ENCODE measurements at regions not wholly inside any gene's neighbourhood (a gene's known extent, or its start where the extent isn't known, plus 50 kb on each side); places are given as distances from the start of the nearest gene placed in this dataset.

DNA sequence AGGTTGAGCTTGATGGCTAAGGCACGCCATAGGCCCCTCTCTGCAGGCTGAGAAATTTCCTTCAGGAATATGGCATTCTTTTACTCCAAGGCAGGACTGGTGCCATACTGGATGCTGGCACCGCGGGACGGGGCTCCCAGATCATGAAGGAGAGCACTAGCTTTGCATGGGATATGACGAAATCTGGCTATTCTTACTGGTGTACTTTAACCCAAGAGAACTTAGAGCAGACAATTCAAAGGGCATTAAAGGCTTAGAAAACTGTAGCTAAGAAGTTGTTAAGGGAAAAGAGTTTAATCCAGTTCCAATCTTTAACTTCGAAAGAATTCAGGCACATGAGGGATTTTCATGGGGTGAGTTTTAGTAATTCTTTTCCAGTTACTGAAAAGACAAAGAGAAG lies 204.4 kb upstream of the ESRRG start:
- no peak for DNase-seq (ENCODE audit: low read depth in 1 of 2, low spot score in 1 of 2)
- Histone ChIP-seq H3K9me3 (no peaks in the 10 kb centered on the region), H3K4me1 (no peaks in the 10 kb centered on the region), H3K4me3 (no peak overlapping the region), H3K4me2 (no peak overlapping the region), H3K27ac (no peak overlapping the region)
- no peak for ATAC-seq
- CTCF ChIA-PET: no interaction called here
- TF ChIP-seq TFCP2L1 (CRISPR knock-in tag; IDR thresholded peaks at IDR 0.05) (no peak), MYC (IDR thresholded peaks at IDR 0.05; ENCODE audit: borderline replicate concordance, low read length) (no peak), CBX2 (IDR thresholded peaks at IDR 0.05; ENCODE audit: borderline replicate concordance, low read depth) (no peak), CBX8 (IDR thresholded peaks at IDR 0.05) (no peak), MAZ (IDR thresholded peaks at IDR 0.05; ENCODE audit: borderline replicate concordance, low read depth, low read length) (no peak), FOSL2 (IDR thresholded peaks at IDR 0.05) (no peak), FOSL2 (CRISPR knock-in tag; IDR thresholded peaks at IDR 0.05) (no peak), RCOR1 (IDR thresholded peaks at IDR 0.05; ENCODE audit: low read depth, low read length) (no peak), KDM1A (IDR thresholded peaks at IDR 0.05; ENCODE audit: low read depth) (no peak), RARB (CRISPR knock-in tag; IDR thresholded peaks at IDR 0.05) (no peak), RNF2 (IDR thresholded peaks at IDR 0.05; ENCODE audit: borderline replicate concordance, low read depth) (no peak), GATA3 (IDR thresholded peaks at IDR 0.05; ENCODE audit: borderline replicate concordance) (no peak), CHD4 (IDR thresholded peaks at IDR 0.05; ENCODE audit: borderline replicate concordance) (no peak), EP300 (IDR thresholded peaks at IDR 0.05) (no peak), ZSCAN20 (CRISPR knock-in tag; IDR thresholded peaks at IDR 0.05) (no peak), JUNB (IDR thresholded peaks at IDR 0.05) (no peak)
- TF ChIP-seq, protein P1, sequence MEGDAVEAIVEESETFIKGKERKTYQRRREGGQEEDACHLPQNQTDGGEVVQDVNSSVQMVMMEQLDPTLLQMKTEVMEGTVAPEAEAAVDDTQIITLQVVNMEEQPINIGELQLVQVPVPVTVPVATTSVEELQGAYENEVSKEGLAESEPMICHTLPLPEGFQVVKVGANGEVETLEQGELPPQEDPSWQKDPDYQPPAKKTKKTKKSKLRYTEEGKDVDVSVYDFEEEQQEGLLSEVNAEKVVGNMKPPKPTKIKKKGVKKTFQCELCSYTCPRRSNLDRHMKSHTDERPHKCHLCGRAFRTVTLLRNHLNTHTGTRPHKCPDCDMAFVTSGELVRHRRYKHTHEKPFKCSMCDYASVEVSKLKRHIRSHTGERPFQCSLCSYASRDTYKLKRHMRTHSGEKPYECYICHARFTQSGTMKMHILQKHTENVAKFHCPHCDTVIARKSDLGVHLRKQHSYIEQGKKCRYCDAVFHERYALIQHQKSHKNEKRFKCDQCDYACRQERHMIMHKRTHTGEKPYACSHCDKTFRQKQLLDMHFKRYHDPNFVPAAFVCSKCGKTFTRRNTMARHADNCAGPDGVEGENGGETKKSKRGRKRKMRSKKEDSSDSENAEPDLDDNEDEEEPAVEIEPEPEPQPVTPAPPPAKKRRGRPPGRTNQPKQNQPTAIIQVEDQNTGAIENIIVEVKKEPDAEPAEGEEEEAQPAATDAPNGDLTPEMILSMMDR (IDR thresholded peaks at IDR 0.05): no peak
- TF ChIP-seq, protein P2, sequence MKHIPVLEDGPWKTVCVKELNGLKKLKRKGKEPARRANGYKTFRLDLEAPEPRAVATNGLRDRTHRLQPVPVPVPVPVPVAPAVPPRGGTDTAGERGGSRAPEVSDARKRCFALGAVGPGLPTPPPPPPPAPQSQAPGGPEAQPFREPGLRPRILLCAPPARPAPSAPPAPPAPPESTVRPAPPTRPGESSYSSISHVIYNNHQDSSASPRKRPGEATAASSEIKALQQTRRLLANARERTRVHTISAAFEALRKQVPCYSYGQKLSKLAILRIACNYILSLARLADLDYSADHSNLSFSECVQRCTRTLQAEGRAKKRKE (CRISPR knock-in tag; IDR thresholded peaks at IDR 0.05; ENCODE audit: low read depth): no peak
- TF ChIP-seq, protein P3, sequence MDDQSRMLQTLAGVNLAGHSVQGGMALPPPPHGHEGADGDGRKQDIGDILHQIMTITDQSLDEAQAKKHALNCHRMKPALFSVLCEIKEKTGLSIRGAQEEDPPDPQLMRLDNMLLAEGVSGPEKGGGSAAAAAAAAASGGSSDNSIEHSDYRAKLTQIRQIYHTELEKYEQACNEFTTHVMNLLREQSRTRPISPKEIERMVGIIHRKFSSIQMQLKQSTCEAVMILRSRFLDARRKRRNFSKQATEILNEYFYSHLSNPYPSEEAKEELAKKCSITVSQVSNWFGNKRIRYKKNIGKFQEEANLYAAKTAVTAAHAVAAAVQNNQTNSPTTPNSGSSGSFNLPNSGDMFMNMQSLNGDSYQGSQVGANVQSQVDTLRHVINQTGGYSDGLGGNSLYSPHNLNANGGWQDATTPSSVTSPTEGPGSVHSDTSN (IDR thresholded peaks at IDR 0.05): no peak
- TF ChIP-seq, protein P4, sequence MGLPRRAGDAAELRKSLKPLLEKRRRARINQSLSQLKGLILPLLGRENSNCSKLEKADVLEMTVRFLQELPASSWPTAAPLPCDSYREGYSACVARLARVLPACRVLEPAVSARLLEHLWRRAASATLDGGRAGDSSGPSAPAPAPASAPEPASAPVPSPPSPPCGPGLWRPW (IDR thresholded peaks at IDR 0.05): no peak
- 44% methylated on average over 6 of the region's 6 CpGs for WGBS (ENCODE audit: missing lambda C conversion rate)
- POLR2A ChIA-PET: no interaction called here
- no peak for FAIRE-seq

DNA sequence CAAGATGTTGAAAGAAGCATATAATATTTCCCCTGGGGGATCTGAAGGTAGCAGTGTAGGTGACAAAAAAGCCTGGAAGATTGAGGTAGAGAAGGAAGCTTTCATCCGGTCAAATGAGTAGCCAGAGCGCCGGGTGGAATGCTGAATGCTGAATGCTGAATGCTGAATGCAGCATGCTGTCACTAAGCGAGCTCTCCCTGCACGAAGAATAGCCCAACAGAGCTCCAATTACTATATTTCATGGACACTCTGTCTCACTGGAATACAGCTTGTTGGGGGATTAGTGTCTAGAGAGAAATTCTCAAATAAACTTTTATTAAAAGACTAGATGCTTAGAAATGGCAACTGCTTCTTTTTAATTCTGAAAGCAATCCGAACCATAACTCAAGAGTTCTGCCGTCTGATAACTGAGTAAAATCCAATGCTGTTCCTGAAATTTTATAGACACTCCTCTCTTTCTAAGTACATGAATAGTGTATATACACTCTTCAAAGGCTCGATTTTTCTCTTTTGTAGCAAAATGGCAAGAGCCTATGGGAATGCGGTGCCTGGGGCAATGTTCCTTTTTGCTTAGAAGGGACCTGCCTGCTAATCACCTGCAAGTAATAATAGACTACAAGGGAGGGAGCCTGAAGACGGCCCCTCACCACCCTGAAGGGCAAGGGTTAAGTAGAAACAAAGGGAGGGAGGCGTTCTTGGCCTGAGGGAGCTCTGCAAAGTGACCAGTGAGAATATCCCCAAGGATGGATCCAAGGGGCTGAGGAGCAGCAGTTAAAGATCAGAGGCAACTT lies 203.7 kb upstream of the ESRRG start:
- Histone ChIP-seq H3K4me1 (no peaks in the 10 kb centered on the region), H3K27ac (no peak overlapping the region), H3K9me3 (no peaks in the 10 kb centered on the region), H3K4me3 (no peak overlapping the region), H3K4me2 (no peak overlapping the region)
- WGBS (ENCODE audit: missing lambda C conversion rate): 32% methylated on average over 10 of the region's 11 CpGs
- CTCF ChIA-PET: interaction anchor here (0.6 kb wide), 1 partner anchor 1247 kb away, joined by 3 read pairs; no protein-coding TSS in a partner anchor
- FAIRE-seq (no peak), DNase-seq (ENCODE audit: low read depth in 1 of 2, low spot score in 1 of 2) (no peak), ATAC-seq (no peak)
- TF ChIP-seq EHMT2 (IDR thresholded peaks at IDR 0.05; ENCODE audit: low read depth) (no peak), EP300 (IDR thresholded peaks at IDR 0.05) (no peak), CBX2 (IDR thresholded peaks at IDR 0.05; ENCODE audit: borderline replicate concordance, low read depth) (no peak), MAZ (IDR thresholded peaks at IDR 0.05; ENCODE audit: borderline replicate concordance, low read depth, low read length) (no peak), POLR2A (IDR thresholded peaks at IDR 0.05; ENCODE audit: low read length) (no peak), ESRRA (IDR thresholded peaks at IDR 0.05; ENCODE audit: borderline replicate concordance, low read length) (no peak), RFX5 (IDR thresholded peaks at IDR 0.05) (no peak), CBX8 (IDR thresholded peaks at IDR 0.05) (no peak), JUNB (IDR thresholded peaks at IDR 0.05) (no peak), SREBF2 (IDR thresholded peaks at IDR 0.05) (no peak), HDAC2 (IDR thresholded peaks at IDR 0.05) (no peak), JUN (IDR thresholded peaks at IDR 0.05) (no peak)
- TF ChIP-seq, protein P5, sequence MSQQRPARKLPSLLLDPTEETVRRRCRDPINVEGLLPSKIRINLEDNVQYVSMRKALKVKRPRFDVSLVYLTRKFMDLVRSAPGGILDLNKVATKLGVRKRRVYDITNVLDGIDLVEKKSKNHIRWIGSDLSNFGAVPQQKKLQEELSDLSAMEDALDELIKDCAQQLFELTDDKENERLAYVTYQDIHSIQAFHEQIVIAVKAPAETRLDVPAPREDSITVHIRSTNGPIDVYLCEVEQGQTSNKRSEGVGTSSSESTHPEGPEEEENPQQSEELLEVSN (IDR thresholded peaks at IDR 0.05; ENCODE audit: borderline replicate concordance, low read depth): no peak
- TF ChIP-seq, protein P3 (IDR thresholded peaks at IDR 0.05): no peak
- TF ChIP-seq, protein P6, sequence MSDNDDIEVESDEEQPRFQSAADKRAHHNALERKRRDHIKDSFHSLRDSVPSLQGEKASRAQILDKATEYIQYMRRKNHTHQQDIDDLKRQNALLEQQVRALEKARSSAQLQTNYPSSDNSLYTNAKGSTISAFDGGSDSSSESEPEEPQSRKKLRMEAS (IDR thresholded peaks at IDR 0.05): no peak
- TF ChIP-seq, protein P7, sequence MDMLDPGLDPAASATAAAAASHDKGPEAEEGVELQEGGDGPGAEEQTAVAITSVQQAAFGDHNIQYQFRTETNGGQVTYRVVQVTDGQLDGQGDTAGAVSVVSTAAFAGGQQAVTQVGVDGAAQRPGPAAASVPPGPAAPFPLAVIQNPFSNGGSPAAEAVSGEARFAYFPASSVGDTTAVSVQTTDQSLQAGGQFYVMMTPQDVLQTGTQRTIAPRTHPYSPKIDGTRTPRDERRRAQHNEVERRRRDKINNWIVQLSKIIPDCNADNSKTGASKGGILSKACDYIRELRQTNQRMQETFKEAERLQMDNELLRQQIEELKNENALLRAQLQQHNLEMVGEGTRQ (IDR thresholded peaks at IDR 0.05): no peak
- POLR2A ChIA-PET: no interaction called here

Data from A549 (cell line).